Neural progenitor cell (in vitro differentiated cells): ENCODE measurements at regions not wholly inside any gene's neighbourhood (a gene's known extent, or its start where the extent isn't known, plus 50 kb on each side); places are given as distances from the start of the nearest gene placed in this dataset.
"Not testable (repeated sequence)": the region's sequence is repeated elsewhere in the genome, so short reads cannot be mapped to it uniquely, and the experiment has no call there.

ENCODE experiments used
- DNase-seq: peaks from one replicate; pipeline ENCODE4 v3.0.0-alpha.2; 2016; ENCODE audit warnings: low spot score
- H2AFZ ChIP-seq: fragments of 200-600 bp; sonication (generic); replicated peaks from 2 replicates; pipeline ENCODE4 v1.6.1; 2016; ENCODE audit warnings: antibody characterized with exemption
- H3F3A ChIP-seq: fragments of 200-600 bp; sonication (generic); 2 replicates; pipeline ENCODE4 v1.6.1; 2016; ENCODE audit warnings: antibody characterized with exemption, low read depth
- H3K27ac ChIP-seq: fragments of 200-600 bp; sonication (generic); 2 replicates; pipeline ENCODE4 v1.5.1; 2016; ENCODE audit warnings: mild to moderate bottlenecking
- H3K27me3 ChIP-seq: fragments of 200-600 bp; sonication (generic); 2 replicates; pipeline ENCODE4 v1.6.1; 2016; ENCODE audit warnings: mild to moderate bottlenecking, moderate library complexity
- H3K36me3 ChIP-seq: fragments of 200-600 bp; sonication (generic); 2 replicates; pipeline ENCODE4 v1.5.1; 2016
- H3K4me1 ChIP-seq: fragments of 200-600 bp; sonication (generic); 2 replicates; pipeline ENCODE4 v1.6.1; 2016; ENCODE audit warnings: mixed run types
- H3K4me2 ChIP-seq: fragments of 200-600 bp; sonication (generic); 2 replicates; pipeline ENCODE4 v1.6.1; 2016
- H3K4me3 ChIP-seq: fragments of 200-600 bp; sonication (generic); 2 replicates; pipeline ENCODE4 v1.5.1; 2016
- H3K79me2 ChIP-seq: fragments of 200-600 bp; sonication (generic); 2 replicates; pipeline ENCODE4 v1.6.1; 2016; ENCODE audit warnings: low read depth
- H3K9ac ChIP-seq: fragments of 200-600 bp; sonication (generic); 2 replicates; pipeline ENCODE4 v1.6.1; 2016
- H3K9me3 ChIP-seq: fragments of 200-600 bp; sonication (generic); 2 replicates; pipeline ENCODE4 v1.5.1; 2016; ENCODE audit warnings: low read depth
- H4K20me1 ChIP-seq: fragments of 200-600 bp; sonication (generic); 2 replicates; pipeline ENCODE4 v1.6.1; 2016; ENCODE audit warnings: low read depth
- H3K27ac Mint-ChIP-seq: 3 replicates; pipeline ENCODE4 v1.8.0; 2021; ENCODE audit warnings: mixed read lengths
- H3K27me3 Mint-ChIP-seq: 2 replicates; pipeline ENCODE4 v1.8.0; 2022; ENCODE audit warnings: low read depth, mild to moderate bottlenecking, inconsistent platforms, moderate library complexity, mixed read lengths; ENCODE audit not compliant: insufficient read depth
- H3K36me3 Mint-ChIP-seq: 3 replicates; pipeline ENCODE4 v1.8.0; 2021; ENCODE audit warnings: mixed read lengths
- H3K4me1 Mint-ChIP-seq: 3 replicates; pipeline ENCODE4 v1.8.0; 2021; ENCODE audit warnings: mixed read lengths
- H3K4me3 Mint-ChIP-seq: 3 replicates; pipeline ENCODE4 v1.8.0; 2021; ENCODE audit warnings: mild to moderate bottlenecking, moderate library complexity, mixed read lengths
- H3K9me3 Mint-ChIP-seq: 3 replicates; pipeline ENCODE4 v1.8.0; 2020; ENCODE audit warnings: mixed read lengths
- EZH2 ChIP-seq: fragments of 200-600 bp; sonication (generic); IDR thresholded peaks from 2 replicates; pipeline ENCODE4 v1.6.1; 2017; ENCODE audit warnings: antibody characterized with exemption, mild to moderate bottlenecking, moderate library complexity
- EZH2phosphoT487 ChIP-seq: fragments of 200-600 bp; sonication (generic); IDR thresholded peaks from 2 replicates; pipeline ENCODE4 v1.6.1; 2017; ENCODE audit warnings: antibody characterized with exemption
- TF ChIP-seq, protein P1 (sequence below): fragments of 200-600 bp; sonication (generic); IDR thresholded peaks from 2 replicates; pipeline ENCODE4 v1.5.1; 2017; ENCODE audit warnings: antibody characterized with exemption, mild to moderate bottlenecking

DNA sequence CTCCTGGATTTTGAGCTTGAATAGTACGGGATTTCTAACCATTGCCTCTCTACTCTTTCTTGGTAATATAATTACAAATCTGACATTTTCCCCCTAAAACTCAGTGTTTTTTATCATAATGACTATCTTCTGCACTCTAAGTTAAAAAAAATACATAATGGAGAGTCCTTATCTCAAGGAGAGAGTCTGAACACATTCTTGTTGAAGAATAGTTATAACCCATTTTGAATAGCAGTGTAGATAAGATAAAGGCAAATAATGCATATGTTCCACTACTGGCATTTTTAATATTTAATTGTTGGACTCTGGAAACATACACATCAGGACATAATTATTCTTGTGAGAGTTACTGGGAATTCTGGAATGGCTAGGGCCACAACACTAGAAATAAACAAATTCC lies 456.5 kb upstream of the ANO5 start:
- Histone ChIP-seq H3K79me2 (no peaks in the 10 kb centered on the region), H4K20me1 (no peaks in the 10 kb centered on the region), H3K27ac (no peak overlapping the region), H3K36me3 (no peaks in the 10 kb centered on the region), H3K4me2 (no peak overlapping the region), H3K4me3 (no peak overlapping the region), H3F3A (no peaks in the 10 kb centered on the region), H3K9me3 (no peaks in the 10 kb centered on the region), H2AFZ (no peak overlapping the region), H3K4me1 (no peaks in the 10 kb centered on the region), H3K27me3 (no peaks in the 10 kb centered on the region), H3K9ac (no peak overlapping the region)
- Mint-ChIP-seq H3K27me3 (peaks cover 2% of the 10 kb centered on the region), H3K9me3 (no peaks in the 10 kb centered on the region), H3K4me3 (no peak overlapping the region), H3K4me1 (no peaks in the 10 kb centered on the region), H3K36me3 (no peaks in the 10 kb centered on the region), H3K27ac (no peak overlapping the region)
- TF ChIP-seq EZH2phosphoT487: no peak
- TF ChIP-seq, protein P1, sequence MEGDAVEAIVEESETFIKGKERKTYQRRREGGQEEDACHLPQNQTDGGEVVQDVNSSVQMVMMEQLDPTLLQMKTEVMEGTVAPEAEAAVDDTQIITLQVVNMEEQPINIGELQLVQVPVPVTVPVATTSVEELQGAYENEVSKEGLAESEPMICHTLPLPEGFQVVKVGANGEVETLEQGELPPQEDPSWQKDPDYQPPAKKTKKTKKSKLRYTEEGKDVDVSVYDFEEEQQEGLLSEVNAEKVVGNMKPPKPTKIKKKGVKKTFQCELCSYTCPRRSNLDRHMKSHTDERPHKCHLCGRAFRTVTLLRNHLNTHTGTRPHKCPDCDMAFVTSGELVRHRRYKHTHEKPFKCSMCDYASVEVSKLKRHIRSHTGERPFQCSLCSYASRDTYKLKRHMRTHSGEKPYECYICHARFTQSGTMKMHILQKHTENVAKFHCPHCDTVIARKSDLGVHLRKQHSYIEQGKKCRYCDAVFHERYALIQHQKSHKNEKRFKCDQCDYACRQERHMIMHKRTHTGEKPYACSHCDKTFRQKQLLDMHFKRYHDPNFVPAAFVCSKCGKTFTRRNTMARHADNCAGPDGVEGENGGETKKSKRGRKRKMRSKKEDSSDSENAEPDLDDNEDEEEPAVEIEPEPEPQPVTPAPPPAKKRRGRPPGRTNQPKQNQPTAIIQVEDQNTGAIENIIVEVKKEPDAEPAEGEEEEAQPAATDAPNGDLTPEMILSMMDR: no peak
- TF ChIP-seq EZH2: no peak
- no peak for DNase-seq

DNA sequence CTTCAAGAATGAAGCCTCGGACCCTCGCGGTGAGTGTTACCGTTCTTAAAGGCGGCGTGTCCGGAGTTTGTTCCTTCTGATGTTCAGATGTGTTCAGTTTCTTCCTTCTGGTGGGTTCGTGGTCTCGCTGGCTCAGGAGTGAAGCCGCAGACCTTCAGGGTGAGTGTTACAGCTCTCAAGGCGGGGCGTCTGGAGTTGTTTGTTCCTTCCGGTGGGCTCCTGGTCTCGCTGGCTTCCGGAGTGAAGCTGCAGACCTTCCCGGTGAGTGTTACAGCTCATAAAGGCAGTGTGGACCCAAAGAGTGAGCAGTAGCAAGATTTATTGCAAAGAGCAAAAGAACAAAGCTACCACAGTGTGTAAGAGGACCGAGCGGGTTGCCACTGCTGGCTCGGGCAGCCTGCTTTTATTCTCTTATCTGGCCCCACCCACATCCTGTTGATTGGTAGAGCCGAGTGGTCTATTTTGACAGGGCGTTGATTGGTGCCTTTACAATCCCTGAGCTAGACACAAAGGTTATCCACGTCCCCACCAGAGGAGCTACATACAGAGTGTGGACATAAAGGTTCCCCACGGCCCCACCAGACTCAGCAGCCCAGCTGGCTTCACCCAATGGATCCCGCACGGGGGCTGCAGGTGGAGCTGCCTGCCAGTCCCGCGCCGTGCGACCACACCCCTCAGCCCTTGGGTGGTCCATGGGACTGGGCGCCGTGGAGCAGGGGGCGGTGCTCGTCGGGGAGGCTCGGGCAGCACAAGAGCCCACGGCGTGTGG lies 440.2 kb upstream of the ANO5 start:
- H3K4me3 ChIP-seq, DNase-seq: not testable (repeated sequence)

DNA sequence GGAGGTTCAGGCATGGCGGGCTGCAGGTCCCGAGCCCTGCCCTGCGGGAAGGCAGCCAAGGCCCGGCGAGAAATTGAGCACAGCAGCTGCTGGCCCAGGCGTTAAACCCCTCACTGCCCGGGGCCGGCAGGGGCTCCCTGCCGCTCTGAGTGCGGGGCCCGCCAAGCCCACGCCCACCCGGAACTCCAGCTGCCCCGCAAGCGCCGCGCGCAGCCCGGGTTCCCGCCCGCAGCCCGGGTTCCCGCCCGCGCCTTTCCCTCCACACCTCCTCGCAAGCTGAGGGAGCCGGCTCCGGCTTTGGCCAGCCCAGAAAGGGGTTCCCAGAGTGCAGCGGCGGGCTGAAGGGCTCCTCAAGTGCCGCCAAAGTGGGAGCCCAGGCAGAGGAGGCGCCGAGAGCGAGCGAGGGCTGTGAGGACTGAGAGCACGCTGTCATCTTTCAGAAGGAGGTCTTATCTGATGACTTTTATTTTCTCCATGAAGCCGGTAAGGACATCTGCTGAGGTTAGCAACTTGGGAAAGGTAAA lies 439.6 kb upstream of the ANO5 start:
- H3K4me3 ChIP-seq: not testable (repeated sequence)

More for the DNA sequence above, 440.2 kb upstream of the ANO5 start:
- not testable (repeated sequence) for H3K4me2 ChIP-seq, H3K36me3 Mint-ChIP-seq, H3K79me2 ChIP-seq, H3K36me3 ChIP-seq, H3F3A ChIP-seq, H3K27ac ChIP-seq, H3K27me3 Mint-ChIP-seq, H3K4me1 ChIP-seq, H3K4me3 Mint-ChIP-seq, H3K4me1 Mint-ChIP-seq, H2AFZ ChIP-seq, H4K20me1 ChIP-seq, H3K9me3 ChIP-seq, H3K9ac ChIP-seq, H3K9me3 Mint-ChIP-seq, H3K27me3 ChIP-seq, H3K27ac Mint-ChIP-seq

DNA sequence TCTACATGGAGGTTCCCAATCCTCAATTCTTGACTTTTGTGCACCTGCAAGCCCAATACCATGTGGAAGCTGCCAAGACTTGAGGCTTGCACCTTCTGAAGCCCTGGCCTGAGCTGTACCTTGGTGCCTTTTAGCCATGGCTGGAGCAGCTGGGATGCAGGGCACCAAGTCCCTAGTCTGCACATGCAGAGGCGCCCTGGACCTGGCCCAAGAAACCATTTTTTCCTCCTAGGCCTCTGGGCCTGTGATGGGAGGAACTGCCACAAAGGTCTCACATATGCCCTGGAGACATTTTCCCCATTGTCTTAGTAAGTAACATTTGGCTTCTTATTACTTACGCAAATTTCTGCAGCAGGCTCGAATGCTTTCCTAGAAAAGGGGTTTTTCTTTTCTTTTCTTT lies 431.9 kb upstream of the ANO5 start:
- H3K36me3 Mint-ChIP-seq: no peaks in the 10 kb centered on the region
- no peak overlapping the region for H3K4me3 ChIP-seq

More for the DNA sequence above, 439.6 kb upstream of the ANO5 start:
- not testable (repeated sequence) for H3K9me3 Mint-ChIP-seq, H3K27me3 Mint-ChIP-seq, H3K36me3 ChIP-seq, H3F3A ChIP-seq, H3K9ac ChIP-seq, H2AFZ ChIP-seq, DNase-seq, H3K4me3 Mint-ChIP-seq, H3K4me1 ChIP-seq, H3K79me2 ChIP-seq, H3K9me3 ChIP-seq, H4K20me1 ChIP-seq, H3K27ac ChIP-seq, H3K4me1 Mint-ChIP-seq, H3K27ac Mint-ChIP-seq, H3K27me3 ChIP-seq, H3K4me2 ChIP-seq, H3K36me3 Mint-ChIP-seq

More for the DNA sequence above, 431.9 kb upstream of the ANO5 start:
- H3K9me3 Mint-ChIP-seq: peaks cover 21% of the 10 kb centered on the region
- no peak overlapping the region for H3K4me3 Mint-ChIP-seq
- no peaks in the 10 kb centered on the region for H3K4me1 Mint-ChIP-seq
- H3K79me2 ChIP-seq: no peaks in the 10 kb centered on the region
- TF ChIP-seq, protein P1: no peak
- TF ChIP-seq EZH2 (no peak), EZH2phosphoT487 (no peak)
- H3K9me3 ChIP-seq: no peaks in the 10 kb centered on the region
- no peak overlapping the region for H3K27ac Mint-ChIP-seq
- H3K4me1 ChIP-seq: no peaks in the 10 kb centered on the region
- no peak for DNase-seq
- no peak overlapping the region for H3K27ac ChIP-seq
- H4K20me1 ChIP-seq: no peaks in the 10 kb centered on the region
- H2AFZ ChIP-seq: no peak overlapping the region
- H3K27me3 Mint-ChIP-seq: no peaks in the 10 kb centered on the region
- no peaks in the 10 kb centered on the region for H3K27me3 ChIP-seq
- H3K36me3 ChIP-seq: no peaks in the 10 kb centered on the region
- no peaks in the 10 kb centered on the region for H3F3A ChIP-seq
- H3K9ac ChIP-seq: no peak overlapping the region
- no peak overlapping the region for H3K4me2 ChIP-seq
